Kidney (tissue), 13 donors: ENCODE measurements at regions not wholly inside any gene's neighbourhood (a gene's known extent, or its start where the extent isn't known, plus 50 kb on each side); places are given as distances from the start of the nearest gene placed in this dataset.

Source experiments
- DNase-seq, 5 donors: peaks; one replicate each; pipeline ENCODE4 v3.0.0-alpha.2; 2013 to 2020
- FAIRE-seq: peaks from 2 replicates; lab custom pipeline; 2012; peaks lifted over from hg19 to GRCh38; lab: Jason Lieb, UNC
- H3K27ac ChIP-seq, 2 donors: one replicate each; pipeline ENCODE4 v1.7.0; 2013; ENCODE audit warnings: low read depth in 2 of 2, low read length in 2 of 2, inconsistent platforms in 1 of 2
- H3K27me3 ChIP-seq: one replicate; pipeline ENCODE4 v1.7.1; 2013; ENCODE audit warnings: low read length, inconsistent platforms; ENCODE audit not compliant: control insufficient read depth, insufficient read depth
- H3K36me3 ChIP-seq, 3 donors: one replicate each; pipeline versions ENCODE4 v1.7.0 to v1.7.1; 2013; ENCODE audit warnings: low read length in 3 of 3, control low read depth in 1 of 3, inconsistent platforms in 1 of 3; ENCODE audit not compliant: insufficient read depth in 3 of 3, control insufficient read depth in 2 of 3
- H3K4me1 ChIP-seq, 3 donors: one replicate each; pipeline versions ENCODE4 v1.7.0 to v1.7.1; 2013; ENCODE audit warnings: low read length in 3 of 3, inconsistent platforms in 1 of 3, low read depth in 1 of 3; ENCODE audit not compliant: control insufficient read depth in 2 of 3, insufficient read depth in 2 of 3
- H3K4me3 ChIP-seq, 3 donors: one replicate each; pipeline versions ENCODE4 v1.7.0 to v1.8.1; 2013; ENCODE audit warnings: low read length in 3 of 3, control low read depth in 1 of 3, inconsistent platforms in 1 of 3
- H3K9ac ChIP-seq, 3 donors: one replicate each; pipeline versions ENCODE4 v1.7.0 to v1.7.1; 2013; ENCODE audit warnings: low read length in 3 of 3, control low read depth in 1 of 3, inconsistent platforms in 1 of 3
- H3K9me3 ChIP-seq, 3 donors: one replicate each; pipeline versions ENCODE4 v1.7.0 to v1.7.1; 2013; ENCODE audit warnings: low read length in 3 of 3, control low read depth in 1 of 3, inconsistent platforms in 1 of 3; ENCODE audit not compliant: control insufficient read depth in 2 of 3, insufficient read depth in 1 of 3
- intact Hi-C: fragments of 100-400 bp; cut with DNase I; formaldehyde crosslinking; loops from one replicate; pipeline ENCODE4 v1.11.1; 2022
- TF ChIP-seq, protein P1 (sequence below): IDR thresholded peaks from 3 replicates; pipeline ENCODE4 v1.5.1; 2012; ENCODE audit warnings: mild to moderate bottlenecking, moderate library complexity, borderline replicate concordance; ENCODE audit not compliant: insufficient read depth; ENCODE audit errors: extremely low read depth
- donor health status: control.
- donor health status: control.
- donor health status: control.
- donor health status: control.
- donor health status: control.
- donor health status: DM: yes; HTN: yes; CAD: no.
- donor health status: Normal renal cell carcinoma (clear cell type).

- H3K27ac ChIP-seq: no peak overlapping the region
- no peaks in the 10 kb centered on the region for H3K4me1 ChIP-seq
- no peaks in the 10 kb centered on the region for H3K9me3 ChIP-seq
- no peaks in the 10 kb centered on the region for H3K36me3 ChIP-seq
- TF ChIP-seq, protein P1, sequence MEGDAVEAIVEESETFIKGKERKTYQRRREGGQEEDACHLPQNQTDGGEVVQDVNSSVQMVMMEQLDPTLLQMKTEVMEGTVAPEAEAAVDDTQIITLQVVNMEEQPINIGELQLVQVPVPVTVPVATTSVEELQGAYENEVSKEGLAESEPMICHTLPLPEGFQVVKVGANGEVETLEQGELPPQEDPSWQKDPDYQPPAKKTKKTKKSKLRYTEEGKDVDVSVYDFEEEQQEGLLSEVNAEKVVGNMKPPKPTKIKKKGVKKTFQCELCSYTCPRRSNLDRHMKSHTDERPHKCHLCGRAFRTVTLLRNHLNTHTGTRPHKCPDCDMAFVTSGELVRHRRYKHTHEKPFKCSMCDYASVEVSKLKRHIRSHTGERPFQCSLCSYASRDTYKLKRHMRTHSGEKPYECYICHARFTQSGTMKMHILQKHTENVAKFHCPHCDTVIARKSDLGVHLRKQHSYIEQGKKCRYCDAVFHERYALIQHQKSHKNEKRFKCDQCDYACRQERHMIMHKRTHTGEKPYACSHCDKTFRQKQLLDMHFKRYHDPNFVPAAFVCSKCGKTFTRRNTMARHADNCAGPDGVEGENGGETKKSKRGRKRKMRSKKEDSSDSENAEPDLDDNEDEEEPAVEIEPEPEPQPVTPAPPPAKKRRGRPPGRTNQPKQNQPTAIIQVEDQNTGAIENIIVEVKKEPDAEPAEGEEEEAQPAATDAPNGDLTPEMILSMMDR: no peak
- H3K9ac ChIP-seq: no peak overlapping the region
- H3K27me3 ChIP-seq: no peaks in the 10 kb centered on the region
- intact Hi-C loops: no loop called here
- DNase-seq (no peak), FAIRE-seq (no peak)
- H3K4me3 ChIP-seq: no peak overlapping the region
Measured at GRCh38 chrX:104513162-104513561, 52.8 kb upstream of the IL1RAPL2 start.

GRCh38 chrX:104510801-104511200 lies 55.2 kb upstream of the IL1RAPL2 start:
- Histone ChIP-seq H3K36me3 (no peaks in the 10 kb centered on the region), H3K27me3 (peaks cover 2% of the 10 kb centered on the region), H3K9ac (no peak overlapping the region), H3K4me3 (no peak overlapping the region), H3K9me3 (no peaks in the 10 kb centered on the region), H3K27ac (no peak overlapping the region), H3K4me1 (no peaks in the 10 kb centered on the region)
- TF ChIP-seq, protein P1: no peak
- DNase-seq (no peak), FAIRE-seq (no peak)
- intact Hi-C loops: no loop called here

DNA sequence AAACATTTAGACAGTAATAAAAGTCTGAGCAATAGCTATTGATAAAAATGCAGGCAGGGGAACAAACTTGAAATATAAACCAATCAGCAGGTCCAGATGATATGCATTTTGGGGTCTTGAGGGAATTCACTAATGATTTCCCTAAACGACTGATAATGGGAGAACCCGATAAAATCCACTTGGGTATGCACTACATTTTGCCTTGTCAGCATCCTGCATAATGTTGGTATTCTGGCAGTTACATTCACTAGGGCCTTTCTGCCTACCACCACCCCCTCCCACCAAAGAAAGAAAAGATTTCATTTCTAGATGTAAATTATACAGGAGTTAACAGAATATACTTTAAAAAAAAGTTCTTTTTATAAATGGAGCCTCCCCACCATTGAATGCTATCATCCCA lies 63.5 kb upstream of the IL1RAPL2 start:
- Histone ChIP-seq H3K4me3 (no peak overlapping the region), H3K9ac (no peak overlapping the region), H3K4me1 (no peaks in the 10 kb centered on the region), H3K9me3 (no peaks in the 10 kb centered on the region), H3K27ac (no peak overlapping the region), H3K36me3 (no peaks in the 10 kb centered on the region), H3K27me3 (peaks cover 4% of the 10 kb centered on the region)
- TF ChIP-seq, protein P1: no peak
- FAIRE-seq (no peak), DNase-seq (no peak)
- intact Hi-C loops: no loop called here

DNA sequence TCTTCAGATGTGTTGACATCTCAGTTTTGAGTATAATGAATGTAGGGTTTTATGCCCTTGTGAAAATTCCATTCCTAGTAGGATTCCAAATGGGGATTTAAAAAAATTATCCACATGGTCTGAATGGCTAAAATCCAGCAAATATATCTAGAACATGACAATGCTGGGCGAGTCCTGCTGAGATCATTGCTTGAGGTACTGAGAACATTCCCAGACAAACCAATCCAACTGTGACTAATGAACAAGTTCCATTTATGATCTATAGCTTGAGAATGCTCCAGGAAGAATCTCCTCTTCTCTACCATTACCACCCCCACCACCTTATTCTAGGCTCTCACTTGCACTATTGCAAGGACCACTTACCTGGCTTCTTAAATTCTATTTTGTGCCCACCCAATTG lies 77.2 kb upstream of the IL1RAPL2 start:
- no peak overlapping the region for H3K27ac ChIP-seq
- H3K4me1 ChIP-seq: no peaks in the 10 kb centered on the region
- H3K9ac ChIP-seq: no peak overlapping the region
- TF ChIP-seq, protein P1: no peak
- H3K4me3 ChIP-seq: no peak overlapping the region
- no peak for FAIRE-seq
- DNase-seq: no peak
- intact Hi-C loops: no loop called here
- H3K36me3 ChIP-seq: no peaks in the 10 kb centered on the region
- H3K27me3 ChIP-seq: no peaks in the 10 kb centered on the region
- no peaks in the 10 kb centered on the region for H3K9me3 ChIP-seq
